ENCODE measurements at regions not wholly inside any gene's neighbourhood (a gene's known extent, or its start where the extent isn't known, plus 50 kb on each side); places are given as distances from the start of the nearest gene placed in this dataset.

GRCh38 chr16:6035161-6035560 is 937.6 kb upstream of the EEF2KMT start (continued):
- TF ChIP-seq OSR1 (CRISPR knock-in tag; IDR thresholded peaks at IDR 0.05) (no peak), GLIS3 (CRISPR knock-in tag; IDR thresholded peaks at IDR 0.05) (no peak), RARB (CRISPR knock-in tag; IDR thresholded peaks at IDR 0.05) (no peak)

DNA sequence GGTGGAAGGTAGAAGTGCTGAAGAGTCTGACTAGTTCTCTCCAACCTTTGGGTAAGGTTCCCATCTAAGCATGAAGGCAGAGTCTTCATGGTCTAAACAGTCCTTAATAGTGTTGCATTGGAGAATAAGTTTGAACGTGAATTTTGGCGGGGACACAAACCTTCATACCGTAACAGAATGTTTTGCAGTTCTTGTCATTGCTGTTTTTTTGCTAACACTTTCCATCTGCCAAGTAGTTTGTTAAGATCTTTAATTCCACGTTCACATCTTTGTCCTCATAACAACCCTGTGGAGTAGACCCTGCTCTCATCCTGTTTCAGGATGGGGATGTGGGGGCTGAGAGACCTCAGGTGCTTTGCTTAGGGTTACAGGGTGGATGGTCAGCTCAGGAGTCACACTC is 936.9 kb upstream of the EEF2KMT start:
- no peak for ATAC-seq
- TF ChIP-seq PPARA (CRISPR knock-in tag; IDR thresholded peaks at IDR 0.05; ENCODE audit: borderline replicate concordance): no peak
- TF ChIP-seq BACH2 (CRISPR knock-in tag; IDR thresholded peaks at IDR 0.05; ENCODE audit: borderline replicate concordance): no peak
- TF ChIP-seq TCF4 (CRISPR knock-in tag; IDR thresholded peaks at IDR 0.05; ENCODE audit: borderline replicate concordance): no peak
- no peak for TF ChIP-seq CSDC2 (CRISPR knock-in tag; IDR thresholded peaks at IDR 0.05)
- no peak for TF ChIP-seq ISL1 (CRISPR knock-in tag; IDR thresholded peaks at IDR 0.05)
- TF ChIP-seq ARNTL (CRISPR knock-in tag; IDR thresholded peaks at IDR 0.05; ENCODE audit: borderline replicate concordance, low read depth): no peak
- no peak for TF ChIP-seq SNAI2 (CRISPR knock-in tag; IDR thresholded peaks at IDR 0.05)
- TF ChIP-seq, protein P1, sequence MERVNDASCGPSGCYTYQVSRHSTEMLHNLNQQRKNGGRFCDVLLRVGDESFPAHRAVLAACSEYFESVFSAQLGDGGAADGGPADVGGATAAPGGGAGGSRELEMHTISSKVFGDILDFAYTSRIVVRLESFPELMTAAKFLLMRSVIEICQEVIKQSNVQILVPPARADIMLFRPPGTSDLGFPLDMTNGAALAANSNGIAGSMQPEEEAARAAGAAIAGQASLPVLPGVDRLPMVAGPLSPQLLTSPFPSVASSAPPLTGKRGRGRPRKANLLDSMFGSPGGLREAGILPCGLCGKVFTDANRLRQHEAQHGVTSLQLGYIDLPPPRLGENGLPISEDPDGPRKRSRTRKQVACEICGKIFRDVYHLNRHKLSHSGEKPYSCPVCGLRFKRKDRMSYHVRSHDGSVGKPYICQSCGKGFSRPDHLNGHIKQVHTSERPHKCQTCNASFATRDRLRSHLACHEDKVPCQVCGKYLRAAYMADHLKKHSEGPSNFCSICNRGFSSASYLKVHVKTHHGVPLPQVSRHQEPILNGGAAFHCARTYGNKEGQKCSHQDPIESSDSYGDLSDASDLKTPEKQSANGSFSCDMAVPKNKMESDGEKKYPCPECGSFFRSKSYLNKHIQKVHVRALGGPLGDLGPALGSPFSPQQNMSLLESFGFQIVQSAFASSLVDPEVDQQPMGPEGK (CRISPR knock-in tag; IDR thresholded peaks at IDR 0.05; ENCODE audit: borderline replicate concordance): no peak
- no peak for TF ChIP-seq TOX (CRISPR knock-in tag; IDR thresholded peaks at IDR 0.05; ENCODE audit: borderline replicate concordance)
- TF ChIP-seq GLIS3 (CRISPR knock-in tag; IDR thresholded peaks at IDR 0.05): no peak
- TF ChIP-seq, protein P2, sequence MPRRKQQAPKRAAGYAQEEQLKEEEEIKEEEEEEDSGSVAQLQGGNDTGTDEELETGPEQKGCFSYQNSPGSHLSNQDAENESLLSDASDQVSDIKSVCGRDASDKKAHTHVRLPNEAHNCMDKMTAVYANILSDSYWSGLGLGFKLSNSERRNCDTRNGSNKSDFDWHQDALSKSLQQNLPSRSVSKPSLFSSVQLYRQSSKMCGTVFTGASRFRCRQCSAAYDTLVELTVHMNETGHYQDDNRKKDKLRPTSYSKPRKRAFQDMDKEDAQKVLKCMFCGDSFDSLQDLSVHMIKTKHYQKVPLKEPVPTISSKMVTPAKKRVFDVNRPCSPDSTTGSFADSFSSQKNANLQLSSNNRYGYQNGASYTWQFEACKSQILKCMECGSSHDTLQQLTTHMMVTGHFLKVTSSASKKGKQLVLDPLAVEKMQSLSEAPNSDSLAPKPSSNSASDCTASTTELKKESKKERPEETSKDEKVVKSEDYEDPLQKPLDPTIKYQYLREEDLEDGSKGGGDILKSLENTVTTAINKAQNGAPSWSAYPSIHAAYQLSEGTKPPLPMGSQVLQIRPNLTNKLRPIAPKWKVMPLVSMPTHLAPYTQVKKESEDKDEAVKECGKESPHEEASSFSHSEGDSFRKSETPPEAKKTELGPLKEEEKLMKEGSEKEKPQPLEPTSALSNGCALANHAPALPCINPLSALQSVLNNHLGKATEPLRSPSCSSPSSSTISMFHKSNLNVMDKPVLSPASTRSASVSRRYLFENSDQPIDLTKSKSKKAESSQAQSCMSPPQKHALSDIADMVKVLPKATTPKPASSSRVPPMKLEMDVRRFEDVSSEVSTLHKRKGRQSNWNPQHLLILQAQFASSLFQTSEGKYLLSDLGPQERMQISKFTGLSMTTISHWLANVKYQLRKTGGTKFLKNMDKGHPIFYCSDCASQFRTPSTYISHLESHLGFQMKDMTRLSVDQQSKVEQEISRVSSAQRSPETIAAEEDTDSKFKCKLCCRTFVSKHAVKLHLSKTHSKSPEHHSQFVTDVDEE (CRISPR knock-in tag; IDR thresholded peaks at IDR 0.05): no peak
- no peak for TF ChIP-seq ESRRG (CRISPR knock-in tag; IDR thresholded peaks at IDR 0.05)
- TF ChIP-seq ZNF8 (CRISPR knock-in tag; IDR thresholded peaks at IDR 0.05): no peak
- no peak for TF ChIP-seq ZFP3 (CRISPR knock-in tag; IDR thresholded peaks at IDR 0.05)
- no peak for TF ChIP-seq ZC3H10 (CRISPR knock-in tag; IDR thresholded peaks at IDR 0.05)
- no peak for TF ChIP-seq ZNF70 (CRISPR knock-in tag; IDR thresholded peaks at IDR 0.05)
- TF ChIP-seq, protein P3, sequence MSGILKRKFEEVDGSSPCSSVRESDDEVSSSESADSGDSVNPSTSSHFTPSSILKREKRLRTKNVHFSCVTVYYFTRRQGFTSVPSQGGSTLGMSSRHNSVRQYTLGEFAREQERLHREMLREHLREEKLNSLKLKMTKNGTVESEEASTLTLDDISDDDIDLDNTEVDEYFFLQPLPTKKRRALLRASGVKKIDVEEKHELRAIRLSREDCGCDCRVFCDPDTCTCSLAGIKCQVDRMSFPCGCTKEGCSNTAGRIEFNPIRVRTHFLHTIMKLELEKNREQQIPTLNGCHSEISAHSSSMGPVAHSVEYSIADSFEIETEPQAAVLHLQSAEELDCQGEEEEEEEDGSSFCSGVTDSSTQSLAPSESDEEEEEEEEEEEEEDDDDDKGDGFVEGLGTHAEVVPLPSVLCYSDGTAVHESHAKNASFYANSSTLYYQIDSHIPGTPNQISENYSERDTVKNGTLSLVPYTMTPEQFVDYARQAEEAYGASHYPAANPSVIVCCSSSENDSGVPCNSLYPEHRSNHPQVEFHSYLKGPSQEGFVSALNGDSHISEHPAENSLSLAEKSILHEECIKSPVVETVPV (CRISPR knock-in tag; IDR thresholded peaks at IDR 0.05): no peak

GRCh38 chr16:6032438-6032837 is 934.8 kb upstream of the EEF2KMT start:
- ATAC-seq: no peak
- TF ChIP-seq, protein P1 (CRISPR knock-in tag; IDR thresholded peaks at IDR 0.05; ENCODE audit: borderline replicate concordance): no peak
- TF ChIP-seq ZC3H10 (CRISPR knock-in tag; IDR thresholded peaks at IDR 0.05) (no peak), ISL1 (CRISPR knock-in tag; IDR thresholded peaks at IDR 0.05) (no peak), BACH2 (CRISPR knock-in tag; IDR thresholded peaks at IDR 0.05; ENCODE audit: borderline replicate concordance) (no peak), ARNTL (CRISPR knock-in tag; IDR thresholded peaks at IDR 0.05; ENCODE audit: borderline replicate concordance, low read depth) (no peak), OSR1 (CRISPR knock-in tag; IDR thresholded peaks at IDR 0.05) (no peak)
- TF ChIP-seq, protein P3 (CRISPR knock-in tag; IDR thresholded peaks at IDR 0.05): no peak

GRCh38 chr16:6031567-6031966 is 934.0 kb upstream of the EEF2KMT start:
- no peak for ATAC-seq
- TF ChIP-seq, protein P1 (CRISPR knock-in tag; IDR thresholded peaks at IDR 0.05; ENCODE audit: borderline replicate concordance): no peak
- TF ChIP-seq CSDC2 (CRISPR knock-in tag; IDR thresholded peaks at IDR 0.05) (no peak), RARB (CRISPR knock-in tag; IDR thresholded peaks at IDR 0.05) (no peak), POU6F1 (CRISPR knock-in tag; IDR thresholded peaks at IDR 0.05; ENCODE audit: borderline replicate concordance, low read depth) (no peak), ZNF565 (CRISPR knock-in tag; conservative IDR thresholded peaks at IDR 0.05; ENCODE audit: low read depth) (no peak), ZFP3 (CRISPR knock-in tag; IDR thresholded peaks at IDR 0.05) (no peak), ZNF70 (CRISPR knock-in tag; IDR thresholded peaks at IDR 0.05) (no peak)
- TF ChIP-seq, protein P3 (CRISPR knock-in tag; IDR thresholded peaks at IDR 0.05): no peak

Data from SK-N-SH treated with all-trans-retinoic acid at 6 μM for 48 hours (cell line).